MM.1S (cell line): ENCODE measurements at regions not wholly inside any gene's neighbourhood (a gene's known extent, or its start where the extent isn't known, plus 50 kb on each side); places are given as distances from the start of the nearest gene placed in this dataset.

Experiments used
- DNase-seq: peaks from one replicate; pipeline ENCODE4 v3.0.0-alpha.2; 2015
- H2AFZ ChIP-seq: fragments of 300-600 bp; sonication (generic); 2 replicates; pipeline ENCODE4 v1.6.0; 2016; ENCODE audit warnings: antibody characterized with exemption, low read length
- H3F3A ChIP-seq: fragments of 300-600 bp; sonication (generic); 2 replicates; pipeline ENCODE4 v1.6.1; 2016; ENCODE audit warnings: mild to moderate bottlenecking, antibody characterized with exemption, low read length, moderate library complexity, mixed read lengths; ENCODE audit not compliant: insufficient read depth
- H3K27ac ChIP-seq: fragments of 300-600 bp; sonication (generic); 2 replicates; pipeline ENCODE4 v1.5.1; 2016; ENCODE audit warnings: mild to moderate bottlenecking, low read length
- H3K27me3 ChIP-seq: fragments of 300-600 bp; sonication (generic); replicated peaks from 2 replicates; pipeline ENCODE4 v1.6.0; 2016; ENCODE audit warnings: low read length; ENCODE audit not compliant: insufficient read depth
- H3K36me3 ChIP-seq: fragments of 300-600 bp; sonication (generic); replicated peaks from 2 replicates; pipeline ENCODE4 v1.6.1; 2016; ENCODE audit warnings: mild to moderate bottlenecking, low read length, mixed read lengths; ENCODE audit not compliant: insufficient read depth
- H3K4me1 ChIP-seq: fragments of 300-600 bp; sonication (generic); 2 replicates; pipeline ENCODE4 v1.6.1; 2016; ENCODE audit warnings: low read length, mixed read lengths
- H3K4me2 ChIP-seq: fragments of 300-600 bp; sonication (generic); 2 replicates; pipeline ENCODE4 v1.6.0; 2016; ENCODE audit warnings: low read depth, low read length
- H3K4me3 ChIP-seq: fragments of 300-600 bp; sonication (generic); 2 replicates; pipeline ENCODE4 v1.5.1; 2016; ENCODE audit warnings: low read length, mixed read lengths
- H3K79me2 ChIP-seq: fragments of 300-600 bp; sonication (generic); 2 replicates; pipeline ENCODE4 v1.6.1; 2016; ENCODE audit warnings: mixed run types, low read length, mixed read lengths
- H3K9ac ChIP-seq: fragments of 300-600 bp; sonication (generic); 2 replicates; pipeline ENCODE4 v1.6.1; 2016; ENCODE audit warnings: low read length, mixed read lengths
- H3K9me2 ChIP-seq: fragments of 300-600 bp; sonication (generic); replicated peaks from 2 replicates; pipeline ENCODE4 v1.6.1; 2016; ENCODE audit warnings: mild to moderate bottlenecking, low read length, mixed read lengths; ENCODE audit not compliant: insufficient read depth
- H3K9me3 ChIP-seq: fragments of 300-600 bp; sonication (generic); replicated peaks from 2 replicates; pipeline ENCODE4 v1.6.1; 2016; ENCODE audit warnings: mild to moderate bottlenecking, low read length, mixed read lengths; ENCODE audit not compliant: insufficient read depth
- H4K20me1 ChIP-seq: fragments of 300-600 bp; sonication (generic); 2 replicates; pipeline ENCODE4 v1.6.1; 2016; ENCODE audit warnings: mild to moderate bottlenecking, low read length, moderate library complexity, mixed read lengths; ENCODE audit not compliant: insufficient read depth
- CTCF ChIP-seq: fragments of 300-600 bp; sonication (generic); IDR thresholded peaks from 2 replicates; pipeline ENCODE4 v1.5.1; 2016; ENCODE audit warnings: antibody characterized with exemption, low read length, mixed read lengths
- EZH2 ChIP-seq: fragments of 300-600 bp; sonication (generic); optimal IDR thresholded peaks from 2 replicates; pipeline ENCODE3; 2017; ENCODE audit warnings: low read depth, mild to moderate bottlenecking, antibody characterized with exemption, low read length, mixed read lengths
- EZH2phosphoT487 ChIP-seq: fragments of 300-600 bp; sonication (generic); IDR thresholded peaks from 2 replicates; pipeline ENCODE4 v1.6.1; 2018; ENCODE audit warnings: antibody characterized with exemption, low read length

GRCh38 chr11:134586726-134587125, 174.7 kb upstream of the B3GAT1 start:
- Histone ChIP-seq H3K9me3 (no peaks in the 10 kb centered on the region), H3K4me3 (no peak overlapping the region), H2AFZ (no peak overlapping the region), H3K4me1 (peaks cover 16% of the 10 kb centered on the region; the same call in 1 of the 2 replicates), H3F3A (0 out of 2 replicates have a peak, but pooled peaks cover 3% of the 10 kb centered on the region), H3K4me2 (no peak overlapping the region), H3K9ac (no peak overlapping the region), H3K9me2 (no peaks in the 10 kb centered on the region), H3K79me2 (no peaks in the 10 kb centered on the region), H3K27me3 (no peaks in the 10 kb centered on the region), H3K27ac (no peak overlapping the region), H3K36me3 (no peaks in the 10 kb centered on the region), H4K20me1 (no peaks in the 10 kb centered on the region)
- TF ChIP-seq EZH2 = no peak
- TF ChIP-seq EZH2phosphoT487 = no peak
- TF ChIP-seq CTCF = no peak
- no peak for DNase-seq

GRCh38 chr11:134585666-134586610, 173.9 kb upstream of the B3GAT1 start:
- Histone ChIP-seq H2AFZ (no peak overlapping the region), H3F3A (0 out of 2 replicates have a peak, but pooled peaks cover 3% of the 10 kb centered on the region), H3K9me2 (no peaks in the 10 kb centered on the region), H3K27ac (no peak overlapping the region), H3K9me3 (no peaks in the 10 kb centered on the region), H3K27me3 (no peaks in the 10 kb centered on the region), H3K79me2 (no peaks in the 10 kb centered on the region), H3K4me2 (no peak overlapping the region), H3K36me3 (no peaks in the 10 kb centered on the region), H3K4me3 (no peak overlapping the region), H4K20me1 (no peaks in the 10 kb centered on the region), H3K9ac (no peak overlapping the region), H3K4me1 (peaks cover 16% of the 10 kb centered on the region; the same call in 1 of the 2 replicates)
- TF ChIP-seq EZH2phosphoT487 (no peak), EZH2 (no peak), CTCF (no peak)
- DNase-seq = no peak

GRCh38 chr11:134584706-134585445, 172.8 kb upstream of the B3GAT1 start:
- H3K27me3 ChIP-seq = no peaks in the 10 kb centered on the region
- H3K9me2 ChIP-seq = no peaks in the 10 kb centered on the region
- no peak for TF ChIP-seq EZH2
- no peak for TF ChIP-seq CTCF
- no peaks in the 10 kb centered on the region for H3K9me3 ChIP-seq
- no peaks in the 10 kb centered on the region for H3K79me2 ChIP-seq
- H3K9ac ChIP-seq = no peak overlapping the region
- H3K4me1 ChIP-seq = peaks cover 16% of the 10 kb centered on the region; the same call in 1 of the 2 replicates
- H3K36me3 ChIP-seq = no peaks in the 10 kb centered on the region
- H2AFZ ChIP-seq = no peak overlapping the region
- no peak overlapping the region for H3K4me2 ChIP-seq
- no peak overlapping the region for H3K4me3 ChIP-seq
- H3K27ac ChIP-seq = peak overlapping the region; percentile 62; the same call in 1 of the 2 replicates
- H4K20me1 ChIP-seq = no peaks in the 10 kb centered on the region
- DNase-seq = no peak
- H3F3A ChIP-seq = 0 out of 2 replicates have a peak, but pooled peaks cover 3% of the 10 kb centered on the region
